Thoracic aorta (tissue), 2 donors: ENCODE measurements at regions not wholly inside any gene's neighbourhood (a gene's known extent, or its start where the extent isn't known, plus 50 kb on each side); places are given as distances from the start of the nearest gene placed in this dataset.
"Not testable (repeated sequence)": the region's sequence is repeated elsewhere in the genome, so short reads cannot be mapped to it uniquely, and the experiment has no call there.

Experiments used
- ATAC-seq: fragments of 150-250 bp; one replicate; pipeline ENCODE4 v1.8.0; 2017; ENCODE audit warnings: low read depth; ENCODE audit not compliant: insufficient number of reproducible peaks, low FRiP score
- DNase-seq: peaks from one replicate; pipeline ENCODE4 v3.0.0-alpha.2; 2020; ENCODE audit warnings: low spot score
- H3K27ac ChIP-seq, 2 donors: fragments of 200-600 bp; sonication (generic); 1 replicate in 1 of 2; 2 replicates in 1 of 2; pipeline ENCODE4 v1.5.1; 2016; ENCODE audit warnings: mild to moderate bottlenecking in 2 of 2, moderate library complexity in 2 of 2
- H3K27me3 ChIP-seq: fragments of 200-600 bp; sonication (generic); replicated peaks from 2 replicates; pipeline ENCODE4 v1.6.0; 2016; ENCODE audit warnings: mild to moderate bottlenecking; ENCODE audit not compliant: insufficient read depth
- H3K36me3 ChIP-seq: fragments of 200-600 bp; sonication (generic); one replicate; pipeline ENCODE4 v1.5.1; 2016
- H3K4me1 ChIP-seq, 2 donors: fragments of 200-600 bp; sonication (generic); 1 replicate in 1 of 2; 2 replicates in 1 of 2; pipeline versions ENCODE4 v1.5.1 to v1.6.0; 2016; ENCODE audit warnings: low read depth in 2 of 2, mild to moderate bottlenecking in 1 of 2; ENCODE audit not compliant: control insufficient read depth in 1 of 2
- H3K4me3 ChIP-seq: fragments of 200-600 bp; sonication (generic); 2 replicates; pipeline ENCODE4 v1.5.1; 2016; ENCODE audit warnings: mild to moderate bottlenecking
- H3K9me3 ChIP-seq: fragments of 200-600 bp; sonication (generic); 2 replicates; pipeline ENCODE4 v1.5.1; 2016
- TF ChIP-seq, protein P1 (sequence below): fragments of 200-600 bp; sonication (generic); IDR thresholded peaks from one replicate; pipeline ENCODE4 v1.5.1; 2019; ENCODE audit warnings: antibody characterized with exemption

DNA sequence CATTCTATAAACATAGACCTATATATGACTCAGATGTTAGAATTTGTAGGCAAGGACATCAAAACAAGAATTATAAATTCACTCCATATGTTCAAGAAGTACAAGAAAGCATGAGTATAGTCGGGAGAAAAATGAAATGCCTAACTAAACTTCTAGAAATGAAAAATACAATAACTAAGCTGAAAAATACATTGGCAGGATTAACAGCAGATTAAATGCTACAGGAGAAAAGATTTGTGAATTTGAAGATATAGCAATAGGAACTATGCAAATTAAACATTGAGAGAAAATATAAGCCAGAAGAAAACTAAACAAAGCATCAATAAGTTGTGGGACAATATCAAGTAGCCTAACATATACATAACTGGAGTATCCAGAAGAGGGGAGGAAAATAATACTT is 55.3 kb upstream of the PRSS3 start:
- H3K27me3 ChIP-seq: no peaks in the 10 kb centered on the region
- no peak for DNase-seq

DNA sequence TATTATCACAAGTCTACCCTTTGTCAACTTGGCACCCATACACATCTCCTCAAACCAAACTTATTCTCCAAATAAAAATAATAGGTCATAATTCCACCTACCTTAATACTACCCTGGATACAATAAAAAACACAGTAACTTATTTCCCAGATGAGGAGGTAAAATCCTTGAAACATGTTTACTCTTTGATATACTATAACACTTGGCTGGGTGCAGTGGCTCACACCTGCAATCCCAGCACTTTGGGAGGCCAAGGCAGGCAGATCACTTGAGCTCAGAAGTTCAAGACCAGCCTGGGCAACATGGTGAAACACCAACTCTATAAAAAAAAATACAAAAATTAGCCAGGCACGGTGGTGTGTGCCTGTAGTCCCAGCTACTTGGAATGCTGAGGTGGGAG is 54.4 kb upstream of the PRSS3 start:
- not testable (repeated sequence) for ATAC-seq, DNase-seq, H3K27me3 ChIP-seq

More for the DNA sequence above, 55.3 kb upstream of the PRSS3 start:
- Histone ChIP-seq H3K36me3 (no peaks in the 10 kb centered on the region), H3K4me3 (no peak overlapping the region), H3K9me3 (no peaks in the 10 kb centered on the region), H3K4me1 (no peaks in the 10 kb centered on the region), H3K27ac (no peak overlapping the region)
- TF ChIP-seq, protein P1, sequence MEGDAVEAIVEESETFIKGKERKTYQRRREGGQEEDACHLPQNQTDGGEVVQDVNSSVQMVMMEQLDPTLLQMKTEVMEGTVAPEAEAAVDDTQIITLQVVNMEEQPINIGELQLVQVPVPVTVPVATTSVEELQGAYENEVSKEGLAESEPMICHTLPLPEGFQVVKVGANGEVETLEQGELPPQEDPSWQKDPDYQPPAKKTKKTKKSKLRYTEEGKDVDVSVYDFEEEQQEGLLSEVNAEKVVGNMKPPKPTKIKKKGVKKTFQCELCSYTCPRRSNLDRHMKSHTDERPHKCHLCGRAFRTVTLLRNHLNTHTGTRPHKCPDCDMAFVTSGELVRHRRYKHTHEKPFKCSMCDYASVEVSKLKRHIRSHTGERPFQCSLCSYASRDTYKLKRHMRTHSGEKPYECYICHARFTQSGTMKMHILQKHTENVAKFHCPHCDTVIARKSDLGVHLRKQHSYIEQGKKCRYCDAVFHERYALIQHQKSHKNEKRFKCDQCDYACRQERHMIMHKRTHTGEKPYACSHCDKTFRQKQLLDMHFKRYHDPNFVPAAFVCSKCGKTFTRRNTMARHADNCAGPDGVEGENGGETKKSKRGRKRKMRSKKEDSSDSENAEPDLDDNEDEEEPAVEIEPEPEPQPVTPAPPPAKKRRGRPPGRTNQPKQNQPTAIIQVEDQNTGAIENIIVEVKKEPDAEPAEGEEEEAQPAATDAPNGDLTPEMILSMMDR: no peak
- no peak for ATAC-seq

DNA sequence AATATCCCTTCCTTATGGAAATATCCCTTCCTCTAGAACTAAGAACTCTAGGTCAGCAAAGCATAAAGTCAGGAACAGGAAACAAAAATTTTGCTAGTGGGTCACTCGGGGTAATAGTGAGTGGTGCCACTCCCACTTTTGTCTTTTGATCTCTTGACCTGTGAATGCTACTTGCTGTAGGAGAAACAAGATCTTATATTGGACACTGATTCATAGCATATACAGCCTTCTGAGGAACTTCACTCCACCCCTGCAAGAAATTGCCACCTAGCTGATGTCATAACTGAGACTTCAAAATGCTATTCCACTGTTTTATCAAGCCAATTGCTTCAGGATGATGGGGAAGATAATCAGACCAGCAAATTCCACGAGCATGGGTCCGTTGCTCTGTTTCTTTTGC is 53.3 kb upstream of the PRSS3 start:
- H3K4me1 ChIP-seq: no peaks in the 10 kb centered on the region
- H3K36me3 ChIP-seq: no peaks in the 10 kb centered on the region
- DNase-seq: no peak
- ATAC-seq: no peak
- no peaks in the 10 kb centered on the region for H3K9me3 ChIP-seq
- H3K27ac ChIP-seq: no peak overlapping the region
- no peak overlapping the region for H3K4me3 ChIP-seq
- TF ChIP-seq, protein P1: no peak
- no peaks in the 10 kb centered on the region for H3K27me3 ChIP-seq

More for the DNA sequence above, 54.4 kb upstream of the PRSS3 start:
- H3K36me3 ChIP-seq, H3K27ac ChIP-seq, H3K4me3 ChIP-seq, H3K9me3 ChIP-seq, H3K4me1 ChIP-seq: not testable (repeated sequence)

DNA sequence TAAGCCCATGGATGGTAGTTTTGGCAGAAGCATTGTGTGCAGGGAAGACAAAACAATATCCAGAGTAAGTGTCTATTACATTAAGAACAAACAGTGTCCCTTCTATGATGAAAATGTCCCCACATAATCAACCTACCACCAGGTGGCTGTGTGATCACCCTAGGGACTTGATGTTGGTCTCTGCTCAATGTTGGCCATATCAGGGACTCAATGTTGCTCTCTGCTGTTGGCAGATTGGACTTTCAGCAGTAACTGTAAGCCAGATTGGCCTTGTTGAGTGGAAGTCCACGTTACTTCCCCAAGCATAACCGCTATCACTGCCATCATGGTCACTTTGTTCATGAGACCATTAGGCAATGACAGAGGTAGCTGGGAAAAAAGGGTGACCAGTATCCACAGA is 52.8 kb upstream of the PRSS3 start:
- Histone ChIP-seq H3K9me3 (no peaks in the 10 kb centered on the region), H3K27me3 (no peaks in the 10 kb centered on the region), H3K4me1 (no peaks in the 10 kb centered on the region), H3K4me3 (no peak overlapping the region), H3K27ac (no peak overlapping the region), H3K36me3 (no peaks in the 10 kb centered on the region)
- DNase-seq (no peak), ATAC-seq (no peak)
- TF ChIP-seq, protein P1: no peak
